ENCODE measurements at regions not wholly inside any gene's neighbourhood (a gene's known extent, or its start where the extent isn't known, plus 50 kb on each side); places are given as distances from the start of the nearest gene placed in this dataset.
A peak's percentile ranks its signal among the peaks of the same experiment; 100 is the strongest.

- DNase-seq (ENCODE audit: low read depth), result no peak
- in situ Hi-C loops (cut with HindIII; ENCODE audit: low sequenced_read_pairs), result no loop called here
- H3K4me3 ChIP-seq (ENCODE audit: low read depth, low read length), result no peak overlapping the region
- TF ChIP-seq, protein P1, sequence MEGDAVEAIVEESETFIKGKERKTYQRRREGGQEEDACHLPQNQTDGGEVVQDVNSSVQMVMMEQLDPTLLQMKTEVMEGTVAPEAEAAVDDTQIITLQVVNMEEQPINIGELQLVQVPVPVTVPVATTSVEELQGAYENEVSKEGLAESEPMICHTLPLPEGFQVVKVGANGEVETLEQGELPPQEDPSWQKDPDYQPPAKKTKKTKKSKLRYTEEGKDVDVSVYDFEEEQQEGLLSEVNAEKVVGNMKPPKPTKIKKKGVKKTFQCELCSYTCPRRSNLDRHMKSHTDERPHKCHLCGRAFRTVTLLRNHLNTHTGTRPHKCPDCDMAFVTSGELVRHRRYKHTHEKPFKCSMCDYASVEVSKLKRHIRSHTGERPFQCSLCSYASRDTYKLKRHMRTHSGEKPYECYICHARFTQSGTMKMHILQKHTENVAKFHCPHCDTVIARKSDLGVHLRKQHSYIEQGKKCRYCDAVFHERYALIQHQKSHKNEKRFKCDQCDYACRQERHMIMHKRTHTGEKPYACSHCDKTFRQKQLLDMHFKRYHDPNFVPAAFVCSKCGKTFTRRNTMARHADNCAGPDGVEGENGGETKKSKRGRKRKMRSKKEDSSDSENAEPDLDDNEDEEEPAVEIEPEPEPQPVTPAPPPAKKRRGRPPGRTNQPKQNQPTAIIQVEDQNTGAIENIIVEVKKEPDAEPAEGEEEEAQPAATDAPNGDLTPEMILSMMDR (IDR thresholded peaks at IDR 0.05; ENCODE audit: low read depth, low read length, missing control alignments), result no peak
Observed at GRCh38 chr1:56436296-56436695, 143.1 kb downstream of the PLPP3 start.

- in situ Hi-C loops (cut with HindIII; ENCODE audit: low sequenced_read_pairs), result no loop called here
- TF ChIP-seq, protein P1 (IDR thresholded peaks at IDR 0.05; ENCODE audit: low read depth, low read length, missing control alignments), result no peak
- no peak overlapping the region for H3K4me3 ChIP-seq (ENCODE audit: low read depth, low read length)
- DNase-seq (ENCODE audit: low read depth), result no peak
Observed at GRCh38 chr1:56435434-56436262, 143.7 kb downstream of the PLPP3 start.

DNA sequence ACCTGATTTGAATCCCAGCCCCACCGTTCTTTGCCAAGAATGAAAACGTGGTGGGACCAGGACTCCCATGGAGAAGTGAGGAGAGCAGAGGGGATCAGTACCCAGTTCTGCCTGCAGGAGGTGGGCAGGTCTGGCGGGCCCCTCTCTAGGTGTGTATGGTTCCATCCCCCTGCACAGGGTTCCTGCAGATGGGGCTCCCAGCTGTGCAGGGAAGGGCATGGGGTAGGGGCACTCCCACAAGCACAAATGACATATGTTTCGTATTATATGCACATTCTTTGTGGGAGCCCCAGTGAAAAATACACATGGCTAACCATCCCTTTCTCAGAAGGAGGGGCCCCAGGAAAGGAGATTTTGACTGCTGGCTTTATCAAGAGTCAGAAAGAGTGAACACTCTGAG, 144.6 kb downstream of the PLPP3 start:
- TF ChIP-seq, protein P1 (IDR thresholded peaks at IDR 0.05; ENCODE audit: low read depth, low read length, missing control alignments), result peak; percentile 36
- in situ Hi-C loops (cut with HindIII; ENCODE audit: low sequenced_read_pairs), result no loop called here
- DNase-seq (ENCODE audit: low read depth), result peak; percentile 20
- H3K4me3 ChIP-seq (ENCODE audit: low read depth, low read length), result no peak overlapping the region

DNA sequence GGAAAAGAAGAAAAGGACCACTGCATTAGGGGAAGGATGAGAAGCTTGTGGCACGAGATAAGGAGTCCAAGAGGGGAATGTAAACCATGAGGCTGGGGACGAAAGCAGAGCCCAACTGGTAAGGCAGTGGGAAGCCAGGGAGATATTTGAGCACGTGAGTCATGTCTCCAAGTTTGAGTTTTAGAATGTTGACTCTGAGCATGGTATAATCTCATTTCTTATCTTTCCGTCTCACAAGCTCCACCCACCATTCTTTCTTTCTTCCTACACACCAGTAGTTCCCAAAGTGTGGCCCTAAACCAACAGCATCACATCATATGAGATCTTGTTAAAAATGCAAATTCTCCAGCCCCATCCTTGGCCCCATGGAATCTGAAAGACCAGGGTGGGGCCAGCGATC, 145.3 kb downstream of the PLPP3 start:
- TF ChIP-seq, protein P1 (IDR thresholded peaks at IDR 0.05; ENCODE audit: low read depth, low read length, missing control alignments), result no peak
- no peak for DNase-seq (ENCODE audit: low read depth)
- in situ Hi-C loops (cut with HindIII; ENCODE audit: low sequenced_read_pairs), result no loop called here
- H3K4me3 ChIP-seq (ENCODE audit: low read depth, low read length), result no peak overlapping the region

DNA sequence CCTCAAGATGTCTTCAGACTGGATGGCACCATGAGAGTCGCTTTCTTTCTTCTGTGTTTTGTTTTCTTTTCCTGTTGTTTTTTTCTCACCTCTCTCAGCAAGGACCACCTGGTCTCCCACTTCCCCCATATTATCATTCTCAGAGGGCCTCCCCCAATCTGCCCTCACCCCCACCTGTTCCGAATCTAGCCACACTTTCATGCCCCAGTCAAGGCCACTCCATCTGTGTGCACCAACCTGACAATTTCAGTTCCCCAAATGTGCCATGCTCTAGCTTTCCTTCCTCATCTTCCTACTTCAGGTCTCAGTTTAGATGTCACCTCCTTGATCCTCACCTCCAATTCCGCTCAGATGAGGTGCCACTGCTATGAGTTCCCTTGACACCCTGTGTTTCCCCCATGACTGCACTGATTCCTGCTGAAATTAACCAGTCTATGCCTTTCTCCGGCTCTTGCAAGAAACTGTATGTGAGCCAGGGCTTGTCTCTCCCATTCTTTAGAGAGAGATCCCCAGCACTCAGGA, 146.2 kb downstream of the PLPP3 start:
- no peak overlapping the region for H3K4me3 ChIP-seq (ENCODE audit: low read depth, low read length)
- DNase-seq (ENCODE audit: low read depth), result no peak
- TF ChIP-seq, protein P1 (IDR thresholded peaks at IDR 0.05; ENCODE audit: low read depth, low read length, missing control alignments), result no peak
- in situ Hi-C loops (cut with HindIII; ENCODE audit: low sequenced_read_pairs), result no loop called here

- no peak for DNase-seq (ENCODE audit: low read depth)
- TF ChIP-seq, protein P1 (IDR thresholded peaks at IDR 0.05; ENCODE audit: low read depth, low read length, missing control alignments), result no peak
- in situ Hi-C loops (cut with HindIII; ENCODE audit: low sequenced_read_pairs), result no loop called here
- H3K4me3 ChIP-seq (ENCODE audit: low read depth, low read length), result no peak overlapping the region
Observed at GRCh38 chr1:56432166-56432971, 147.0 kb downstream of the PLPP3 start.

Data from astrocyte of the cerebellum (primary cell).